NCI-H2107 treated with DMSO at 0.1 percent for 48 hours (cell line): ENCODE measurements at regions not wholly inside any gene's neighbourhood (a gene's known extent, or its start where the extent isn't known, plus 50 kb on each side); places are given as distances from the start of the nearest gene placed in this dataset.
A peak's percentile ranks its signal among the peaks of the same experiment; 100 is the strongest.
"Not testable (repeated sequence)": the region's sequence is repeated elsewhere in the genome, so short reads cannot be mapped to it uniquely, and the experiment has no call there.

Source experiments
- DNase-seq: peaks from one replicate; lab custom pipeline; 2025; ENCODE audit not compliant: unreplicated experiment; lab: John Stamatoyannopoulos, UW

DNA sequence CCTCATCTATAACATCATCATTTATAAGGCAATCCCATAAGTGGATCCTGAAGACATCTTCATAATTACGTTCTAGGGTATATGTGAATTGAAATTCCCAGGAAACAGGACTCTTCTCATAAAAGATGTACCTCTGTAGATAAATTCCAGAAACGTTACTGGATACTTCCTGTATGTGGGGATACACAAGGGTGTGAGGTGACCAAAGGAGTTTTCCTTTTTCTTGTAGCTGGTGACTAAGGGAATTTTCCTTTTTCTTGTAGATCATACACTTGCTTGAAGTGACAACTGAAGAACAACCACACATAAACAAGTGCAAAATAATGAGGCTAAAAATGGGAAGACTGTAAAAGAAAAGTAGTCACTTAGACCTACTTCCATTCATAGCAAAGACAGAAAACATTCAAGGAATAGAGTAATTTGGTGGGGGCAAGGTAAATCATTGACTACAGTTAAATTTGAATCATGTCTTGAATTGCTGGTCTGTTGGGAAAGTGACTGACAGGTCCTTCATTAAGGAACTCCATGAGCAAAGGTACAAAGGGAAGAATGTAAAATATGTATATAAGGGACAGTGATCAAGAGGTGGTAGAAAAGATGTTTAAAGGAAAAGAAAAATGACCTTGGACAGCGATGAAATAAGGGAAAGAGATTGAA, 53.2 kb upstream of the UBE2E3 start:
- DNase-seq = no peak

- no peak for DNase-seq
Measured at GRCh38 chr2:180925700-180926099, 54.7 kb upstream of the UBE2E3 start.

DNA sequence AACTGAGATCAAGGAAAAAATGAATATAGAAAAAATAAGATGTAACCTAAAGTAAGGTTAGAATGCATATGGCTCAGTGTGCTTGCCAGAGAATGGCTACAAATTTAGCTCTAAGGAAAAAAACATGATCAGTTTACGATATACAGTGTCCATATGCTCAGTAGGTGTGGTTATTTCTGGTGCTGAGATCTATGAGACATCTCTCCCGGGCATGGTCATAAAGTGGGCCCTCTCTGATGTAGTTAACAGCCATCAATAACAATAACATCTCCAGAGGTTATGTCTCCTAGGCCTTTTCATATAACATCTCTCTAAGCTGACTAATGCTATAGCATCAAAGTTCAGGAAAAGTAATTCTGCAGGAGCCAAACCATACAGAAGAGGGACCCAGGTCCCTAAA, 56.3 kb upstream of the UBE2E3 start:
- DNase-seq = no peak

- DNase-seq = no peak
Measured at GRCh38 chr2:180910831-180911665, 69.4 kb upstream of the UBE2E3 start.

- no peak for DNase-seq
Measured at GRCh38 chr2:180907731-180908130, 72.7 kb upstream of the UBE2E3 start.

DNA sequence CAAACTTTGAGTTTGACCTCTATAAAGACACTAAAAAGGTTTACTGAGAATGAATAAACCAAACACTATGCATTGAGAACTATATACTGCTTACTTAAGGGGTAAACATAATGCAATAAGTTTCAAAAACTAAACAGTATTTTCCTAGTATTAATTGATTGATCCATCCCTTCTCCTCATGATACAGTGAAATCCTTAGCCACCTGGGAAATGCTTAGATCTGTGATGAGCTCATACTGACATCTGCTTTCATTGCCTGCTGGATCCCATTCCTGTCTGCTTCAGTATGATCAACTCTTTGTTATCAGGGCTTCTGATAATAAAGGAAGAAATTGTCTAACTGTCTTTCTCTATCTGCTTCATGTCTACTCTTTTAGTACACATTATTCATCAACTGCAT, 74.9 kb upstream of the UBE2E3 start:
- no peak for DNase-seq

DNA sequence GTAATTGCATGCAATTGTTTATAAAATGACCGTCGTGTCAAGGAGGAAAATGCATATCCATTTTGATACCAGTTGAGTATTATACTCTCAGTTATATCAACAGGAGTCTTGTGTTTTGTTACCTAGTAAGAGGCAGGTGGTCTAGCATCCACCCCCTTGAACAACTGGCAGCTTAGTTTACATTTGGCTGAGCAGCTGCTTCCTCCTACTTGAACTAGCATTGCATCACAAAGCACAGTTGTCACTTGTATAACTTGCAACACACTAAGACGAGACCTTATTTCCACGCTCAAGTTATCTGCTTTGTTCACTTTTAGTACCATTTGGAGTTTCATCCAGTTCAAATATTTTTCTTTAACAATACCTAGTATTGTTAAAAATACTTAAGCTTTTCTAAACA, 75.4 kb upstream of the UBE2E3 start:
- peak; percentile 37 for DNase-seq

DNA sequence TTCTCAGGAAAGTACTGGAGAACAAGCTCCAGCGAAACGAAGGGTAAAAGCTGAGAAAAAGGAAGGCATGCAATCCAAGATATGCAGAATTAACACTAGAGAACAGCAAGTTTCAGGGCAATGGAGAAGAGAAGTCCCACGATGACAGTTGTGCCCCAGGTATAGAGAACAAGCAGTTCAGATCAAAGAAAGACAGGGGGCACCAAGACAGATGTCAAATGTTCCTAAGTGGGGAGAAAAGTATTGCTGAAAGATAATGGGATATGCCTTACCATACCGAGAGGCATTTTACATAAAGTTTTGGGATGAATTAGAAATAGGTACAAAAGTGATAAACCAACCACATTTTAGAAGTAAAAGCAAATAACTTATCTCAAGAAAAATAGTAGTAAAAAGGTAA, 79.1 kb upstream of the UBE2E3 start:
- no peak for DNase-seq

DNA sequence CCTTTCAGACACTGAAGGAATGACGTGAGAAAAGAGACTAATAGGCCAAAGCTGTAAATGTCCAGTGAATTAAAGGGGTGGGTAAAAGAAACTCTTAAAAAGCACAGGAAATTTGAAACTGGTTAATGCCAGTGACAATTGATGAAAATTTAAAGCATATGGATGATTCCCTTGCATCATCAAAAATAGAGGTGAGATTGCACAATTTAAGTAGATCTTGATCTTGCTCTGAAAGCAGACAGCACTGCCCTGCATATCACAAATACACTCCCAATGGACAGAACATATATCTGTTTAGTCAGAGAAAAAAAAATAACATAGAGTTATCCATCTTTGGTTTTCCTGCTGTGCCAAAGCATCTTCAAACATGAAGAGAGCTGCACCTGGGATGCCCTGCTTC, 86.7 kb upstream of the UBE2E3 start:
- no peak for DNase-seq

DNA sequence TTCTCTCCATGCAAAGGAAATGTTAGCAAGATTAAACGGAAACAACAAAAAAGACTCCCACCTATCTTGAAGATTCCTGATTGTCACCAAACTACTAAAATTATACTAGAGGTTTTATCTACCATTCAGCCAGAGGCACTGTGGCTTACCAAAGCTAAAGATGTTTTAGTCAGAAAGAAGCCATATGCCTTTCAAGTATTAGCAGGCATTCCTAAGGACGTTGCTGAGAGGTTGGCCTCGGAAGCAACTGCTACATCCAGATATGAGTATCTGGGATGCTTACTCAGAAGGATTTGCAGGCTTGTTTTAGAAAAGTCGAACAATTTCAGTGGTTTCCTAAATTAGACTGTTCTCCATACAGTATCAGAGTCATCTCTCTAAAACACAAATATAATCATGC, 88.3 kb upstream of the UBE2E3 start:
- DNase-seq = no peak

DNA sequence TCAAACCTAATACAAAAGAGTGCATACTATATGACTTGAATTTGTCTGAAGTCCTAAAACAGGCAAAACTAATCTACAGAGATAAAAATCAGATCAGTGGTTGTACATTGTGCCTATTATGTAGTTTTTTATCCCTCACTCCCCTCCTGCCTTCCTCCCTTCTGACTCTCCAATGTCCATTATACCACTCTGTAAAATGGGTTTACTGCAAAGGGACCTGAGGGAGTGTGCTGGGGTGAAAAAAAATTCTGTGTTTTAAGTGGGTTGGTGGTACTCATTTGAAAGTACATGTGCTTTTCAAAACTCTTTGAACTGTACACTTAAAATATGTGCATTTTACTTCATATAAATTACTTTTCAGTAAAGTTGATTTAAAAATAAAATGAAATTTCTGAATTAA, 89.0 kb upstream of the UBE2E3 start:
- DNase-seq = no peak

DNA sequence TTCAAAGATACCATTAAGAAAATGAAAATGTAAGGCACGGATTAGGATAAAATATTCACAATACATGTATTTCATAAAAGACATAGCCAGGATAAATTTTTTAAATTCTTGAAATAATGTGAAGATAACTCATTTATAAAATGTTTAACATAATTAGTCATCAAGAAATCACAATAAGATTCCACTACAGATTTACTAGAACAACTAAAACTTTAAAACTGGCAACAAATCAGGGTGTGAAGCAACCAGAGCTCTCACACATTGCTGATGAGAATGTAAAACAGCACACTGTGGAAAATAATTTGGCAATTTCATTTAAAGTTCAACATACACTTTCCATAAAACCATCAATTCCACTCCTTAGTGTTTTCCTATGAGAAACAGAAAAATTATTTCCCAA, 89.6 kb upstream of the UBE2E3 start:
- no peak for DNase-seq

GRCh38 chr2:180882959-180883358, 97.4 kb upstream of the UBE2E3 start:
- no peak for DNase-seq

- no peak for DNase-seq
Measured at GRCh38 chr2:180876506-180876905, 103.9 kb upstream of the UBE2E3 start.

DNA sequence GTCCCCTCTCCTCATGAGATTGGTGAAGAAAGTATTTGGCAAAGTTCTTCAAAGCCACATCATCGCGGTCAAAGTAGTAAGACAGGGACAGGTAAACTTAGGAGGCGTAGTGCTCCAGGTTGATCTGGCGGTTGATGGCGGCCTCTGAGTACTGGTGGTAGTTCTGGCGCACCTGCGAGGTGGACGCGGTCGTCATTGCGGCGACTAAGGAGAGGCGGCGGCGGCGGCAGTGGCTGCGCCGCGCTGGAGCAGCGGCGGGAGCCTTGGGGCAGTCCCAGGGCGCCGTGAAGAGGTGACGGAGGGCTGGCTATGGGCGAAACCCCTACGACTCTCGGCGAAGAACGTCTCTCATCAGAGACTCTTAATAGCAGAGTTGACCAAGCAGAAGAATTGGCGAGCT, 107.2 kb upstream of the UBE2E3 start:
- no peak for DNase-seq

- DNase-seq = not testable (repeated sequence)
Measured at GRCh38 chr2:180872781-180873180, 107.6 kb upstream of the UBE2E3 start.

GRCh38 chr2:180872255-180872654, 108.2 kb upstream of the UBE2E3 start:
- DNase-seq = no peak

- DNase-seq = no peak
Measured at GRCh38 chr2:180871649-180872048, 108.8 kb upstream of the UBE2E3 start.

- DNase-seq = no peak
Measured at GRCh38 chr2:180849851-180850250, 130.6 kb upstream of the UBE2E3 start.

DNA sequence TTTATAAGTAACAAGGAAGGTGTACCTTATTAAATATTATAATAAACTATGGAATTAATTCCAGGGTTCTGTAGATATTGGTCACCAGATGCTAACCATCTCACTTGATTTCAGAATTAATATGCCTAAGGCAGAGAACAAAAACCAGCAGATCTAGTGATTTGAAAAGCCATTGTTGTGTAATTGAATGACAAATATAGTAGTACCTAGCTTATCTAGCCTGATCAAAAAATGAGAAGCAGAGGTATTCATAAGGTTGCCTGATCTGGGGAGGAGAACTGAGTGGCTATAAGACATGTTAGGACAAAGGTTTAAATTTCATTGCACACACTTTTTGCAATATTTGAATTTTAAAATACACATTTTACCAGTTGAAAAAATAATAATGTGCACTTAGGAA, 132.0 kb upstream of the UBE2E3 start:
- DNase-seq = no peak

DNA sequence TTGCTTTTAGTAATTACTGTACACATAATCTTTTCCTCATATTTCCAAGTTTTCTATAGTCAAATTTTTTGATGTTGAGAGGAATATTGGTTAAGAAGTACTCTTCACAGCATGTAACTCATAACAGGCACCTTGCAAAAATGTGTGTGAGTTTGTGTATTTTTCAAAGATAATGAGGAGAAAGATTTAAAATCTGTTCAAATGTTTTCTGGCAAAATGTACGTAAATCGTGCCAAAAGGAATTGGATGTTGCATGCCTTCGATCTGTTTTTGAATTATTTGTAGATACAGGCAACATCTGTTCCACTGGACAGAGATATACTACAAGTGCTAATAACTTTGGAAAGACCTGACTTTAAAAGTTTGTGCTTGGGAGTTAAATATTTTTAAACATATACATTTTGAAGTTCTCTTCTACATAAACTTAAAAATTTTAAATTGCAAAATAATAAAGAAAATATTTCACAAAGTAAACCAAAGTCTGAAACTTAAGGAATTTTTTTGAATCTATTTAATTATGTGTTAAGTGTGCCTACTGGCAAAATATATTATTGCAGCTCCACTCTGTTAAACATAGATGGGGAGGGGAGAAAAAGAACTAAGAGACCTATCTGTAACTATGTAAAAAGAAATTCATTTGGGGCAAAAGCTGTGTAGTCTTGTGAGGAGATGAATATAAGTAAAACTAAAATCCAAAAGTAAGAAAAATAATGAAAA, 133.5 kb upstream of the UBE2E3 start:
- DNase-seq = no peak

DNA sequence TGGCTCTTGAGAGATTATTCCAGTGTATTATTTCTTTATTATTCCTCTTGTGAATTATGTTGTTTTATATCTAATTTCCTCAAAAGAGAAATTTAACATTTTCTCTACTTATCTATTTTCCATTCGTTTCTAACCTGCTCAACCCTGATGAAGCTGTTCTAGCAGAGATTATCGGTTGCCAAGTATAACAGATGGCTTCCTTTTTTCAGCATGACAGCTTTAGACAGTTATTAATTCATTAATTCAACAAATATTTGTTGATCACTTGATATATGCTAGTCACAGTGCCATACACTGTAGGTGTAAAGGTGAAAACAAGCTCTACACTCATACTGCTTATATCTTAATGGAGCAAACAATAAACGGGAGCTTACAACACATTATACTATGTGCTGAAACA, 137.9 kb upstream of the UBE2E3 start:
- DNase-seq = no peak
